ENCODE measurements at regions not wholly inside any gene's neighbourhood (a gene's known extent, or its start where the extent isn't known, plus 50 kb on each side); places are given as distances from the start of the nearest gene placed in this dataset.

DNA sequence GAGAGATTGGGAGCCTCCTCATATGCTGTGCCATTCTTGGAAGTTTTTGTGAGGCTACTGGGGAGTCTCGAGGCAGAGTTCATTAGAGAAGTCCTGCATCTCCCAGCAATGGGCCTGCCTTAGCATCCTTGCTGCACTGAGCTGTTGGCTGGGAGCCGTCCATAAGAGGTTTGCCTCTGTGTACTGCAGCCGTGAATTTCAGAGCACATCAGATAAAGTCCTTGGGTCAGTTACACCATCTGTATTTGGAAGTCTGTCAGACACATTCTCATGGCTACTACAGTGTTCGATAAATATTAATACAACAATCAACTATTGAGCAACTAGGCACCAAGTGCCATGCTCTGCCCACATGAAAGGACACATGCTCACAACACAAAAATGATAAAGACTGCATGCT, 100.5 kb upstream of the SEC61G start:
- TF ChIP-seq POLR2A (IDR thresholded peaks at IDR 0.05), result no peak
- TF ChIP-seq, protein P1, sequence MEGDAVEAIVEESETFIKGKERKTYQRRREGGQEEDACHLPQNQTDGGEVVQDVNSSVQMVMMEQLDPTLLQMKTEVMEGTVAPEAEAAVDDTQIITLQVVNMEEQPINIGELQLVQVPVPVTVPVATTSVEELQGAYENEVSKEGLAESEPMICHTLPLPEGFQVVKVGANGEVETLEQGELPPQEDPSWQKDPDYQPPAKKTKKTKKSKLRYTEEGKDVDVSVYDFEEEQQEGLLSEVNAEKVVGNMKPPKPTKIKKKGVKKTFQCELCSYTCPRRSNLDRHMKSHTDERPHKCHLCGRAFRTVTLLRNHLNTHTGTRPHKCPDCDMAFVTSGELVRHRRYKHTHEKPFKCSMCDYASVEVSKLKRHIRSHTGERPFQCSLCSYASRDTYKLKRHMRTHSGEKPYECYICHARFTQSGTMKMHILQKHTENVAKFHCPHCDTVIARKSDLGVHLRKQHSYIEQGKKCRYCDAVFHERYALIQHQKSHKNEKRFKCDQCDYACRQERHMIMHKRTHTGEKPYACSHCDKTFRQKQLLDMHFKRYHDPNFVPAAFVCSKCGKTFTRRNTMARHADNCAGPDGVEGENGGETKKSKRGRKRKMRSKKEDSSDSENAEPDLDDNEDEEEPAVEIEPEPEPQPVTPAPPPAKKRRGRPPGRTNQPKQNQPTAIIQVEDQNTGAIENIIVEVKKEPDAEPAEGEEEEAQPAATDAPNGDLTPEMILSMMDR (IDR thresholded peaks at IDR 0.05), result no peak
